SK-N-SH (cell line): ENCODE measurements at regions not wholly inside any gene's neighbourhood (a gene's known extent, or its start where the extent isn't known, plus 50 kb on each side); places are given as distances from the start of the nearest gene placed in this dataset.

Experiments
- CTCF ChIA-PET: fragments of 300-600, 350-600 bp; formaldehyde crosslinking; extraction: SDS; loops from one replicate; lab custom pipeline; 2021; lab: Yijun Ruan, JAX
- POLR2A ChIA-PET: fragments of 350-600 bp; sonication (Branson Sonifier 250); formaldehyde crosslinking; extraction: SDS; loops from one replicate; lab custom pipeline; 2020; ENCODE audit warnings: antibody characterized with exemption, inconsistent platforms; lab: Yijun Ruan, JAX
- DNase-seq: peaks from one replicate; pipeline ENCODE4 v3.0.0; 2012
- H2AFZ ChIP-seq: fragments of 200-600 bp; sonication (generic); 2 replicates; pipeline ENCODE4 v1.8.1; 2016; ENCODE audit warnings: antibody characterized with exemption, mild to moderate bottlenecking, low read depth
- H3F3A ChIP-seq: fragments of 200-600 bp; sonication (generic); replicated peaks from 2 replicates; pipeline ENCODE3; 2016; ENCODE audit warnings: antibody characterized with exemption, mild to moderate bottlenecking; ENCODE audit not compliant: insufficient read depth
- H3K27ac ChIP-seq, 2 experiments: fragments of 200-500 bp in 1 of 2; fragments of 200-600 bp in 1 of 2; sonication (Bioruptor generic) in 1 of 2; sonication (generic), shearing (Covaris generic) in 1 of 2; 2 replicates each; pipeline versions ENCODE4 v1.5.1 to v1.6.1; 2014 to 2016; ENCODE audit warnings: low read depth in 2 of 2, inconsistent platforms in 1 of 2, low read length in 1 of 2, mild to moderate bottlenecking in 1 of 2, mixed read lengths in 1 of 2
- H3K27me3 ChIP-seq: fragments of 200-600 bp; sonication (generic), shearing (Covaris generic); 2 replicates; pipeline ENCODE4 v1.6.1; 2016; ENCODE audit warnings: mixed run types; ENCODE audit not compliant: insufficient read depth
- H3K36me3 ChIP-seq, 2 experiments: fragments of 200-500 bp in 1 of 2; fragments of 200-600 bp in 1 of 2; sonication (Bioruptor generic) in 1 of 2; sonication (generic) in 1 of 2; replicated peaks in 1 of 2; 2 replicates each; pipeline versions ENCODE3 to v1.5.1; 2014 to 2016; ENCODE audit warnings: low read length in 1 of 2, mild to moderate bottlenecking in 1 of 2; ENCODE audit not compliant: insufficient read depth in 2 of 2, control insufficient read depth in 1 of 2
- H3K4me1 ChIP-seq, 2 experiments: fragments of 200-500 bp in 1 of 2; fragments of 200-600 bp in 1 of 2; sonication (Bioruptor generic) in 1 of 2; sonication (generic), shearing (Covaris generic) in 1 of 2; 2 replicates each; pipeline versions ENCODE4 v1.5.1 to v1.6.1; 2014 to 2016; ENCODE audit warnings: low read depth in 1 of 2, low read length in 1 of 2, mixed run types in 1 of 2; ENCODE audit not compliant: insufficient read depth in 2 of 2, control insufficient read depth in 1 of 2
- H3K4me2 ChIP-seq: fragments of 200-600 bp; sonication (generic), shearing (Covaris generic); 2 replicates; pipeline ENCODE4 v1.6.1; 2017; ENCODE audit warnings: mixed run types
- H3K4me3 ChIP-seq, 2 experiments: fragments of 200-500 bp in 1 of 2; fragments of 200-600 bp in 1 of 2; sonication (Bioruptor generic) in 1 of 2; sonication (generic), shearing (Covaris generic) in 1 of 2; 2 replicates each; pipeline versions ENCODE4 v1.5.1 to v1.8.1; 2014 to 2016; ENCODE audit warnings: low read depth in 2 of 2, inconsistent platforms in 1 of 2, low read length in 1 of 2, mild to moderate bottlenecking in 1 of 2, mixed read lengths in 1 of 2, moderate library complexity in 1 of 2
- H3K79me2 ChIP-seq: fragments of 200-600 bp; sonication (generic); 2 replicates; pipeline ENCODE4 v1.8.1; 2017; ENCODE audit warnings: mild to moderate bottlenecking; ENCODE audit not compliant: insufficient read depth
- H3K9ac ChIP-seq: fragments of 200-600 bp; sonication (generic); 2 replicates; pipeline ENCODE4 v1.6.1; 2017; ENCODE audit warnings: mixed run types
- H3K9me2 ChIP-seq: fragments of 200-600 bp; sonication (generic); 2 replicates; pipeline ENCODE4 v1.6.1; 2017; ENCODE audit warnings: mixed run types
- H3K9me3 ChIP-seq: fragments of 200-600 bp; sonication (generic); 2 replicates; pipeline ENCODE4 v1.6.1; 2017; ENCODE audit warnings: mixed run types, mild to moderate bottlenecking, moderate library complexity
- H4K20me1 ChIP-seq: fragments of 200-600 bp; sonication (generic); 2 replicates; pipeline ENCODE4 v1.6.1; 2017; ENCODE audit warnings: mild to moderate bottlenecking, mixed run types; ENCODE audit not compliant: insufficient read depth
- EP300 ChIP-seq, 2 experiments: IDR thresholded peaks; 2 replicates each; pipeline versions ENCODE4 v1.4.0 to v1.6.1; 2012; ENCODE audit warnings: borderline replicate concordance in 1 of 2, low read depth in 1 of 2, low read length in 1 of 2
- GABPA ChIP-seq: IDR thresholded peaks from 2 replicates; pipeline ENCODE4 v1.4.0; 2012; ENCODE audit warnings: low read depth, mild to moderate bottlenecking
- NFIC ChIP-seq: IDR thresholded peaks from 2 replicates; pipeline ENCODE4 v1.4.0; 2012; ENCODE audit warnings: borderline replicate concordance
- PBX3 ChIP-seq: IDR thresholded peaks from 2 replicates; pipeline ENCODE4; 2012
- POLR2AphosphoS5 ChIP-seq: IDR thresholded peaks from 2 replicates; pipeline ENCODE4 v1.6.1; 2012; ENCODE audit warnings: low read depth, low read length
- RAD21 ChIP-seq: IDR thresholded peaks from 2 replicates; pipeline ENCODE4 v1.6.1; 2012; ENCODE audit warnings: mild to moderate bottlenecking, low read length
- RCOR1 ChIP-seq: fragments of 150-350 bp; IDR thresholded peaks from 2 replicates; pipeline ENCODE4 v1.6.1; 2017; ENCODE audit warnings: antibody characterized with exemption, low read length
- RXRA ChIP-seq: IDR thresholded peaks from 2 replicates; pipeline ENCODE4 v1.4.0; 2012; ENCODE audit warnings: low read depth, mild to moderate bottlenecking, borderline replicate concordance
- SMC3 ChIP-seq: IDR thresholded peaks from 2 replicates; pipeline ENCODE4 v1.6.1; 2012; ENCODE audit warnings: low read depth, low read length, improper control_type of control experiment
- TAF1 ChIP-seq: IDR thresholded peaks from 2 replicates; pipeline ENCODE4 v1.6.1; 2012; ENCODE audit warnings: low read depth, mild to moderate bottlenecking, low read length, moderate library complexity, borderline replicate concordance
- TCF12 ChIP-seq: IDR thresholded peaks from 2 replicates; pipeline ENCODE4 v1.4.0; 2012
- TEAD4 ChIP-seq: IDR thresholded peaks from 2 replicates; pipeline ENCODE4 v1.4.0; 2012; ENCODE audit warnings: mild to moderate bottlenecking, borderline replicate concordance; ENCODE audit not compliant: insufficient read depth
- USF2 ChIP-seq: fragments of 150-350 bp; IDR thresholded peaks from 2 replicates; pipeline ENCODE4 v1.6.1; 2017; ENCODE audit warnings: antibody characterized with exemption, low read length, low read depth, borderline replicate concordance
- WGBS: methylation state at CpG from one replicate; pipeline ENCODE4 v1.1.6; 2017; ENCODE audit warnings: low lambda C conversion rate; 5-methylcytosine and 5-hydroxymethylcytosine counted together
- TF ChIP-seq, protein P1 (sequence below): fragments of 150-350 bp; IDR thresholded peaks from 2 replicates; pipeline ENCODE4 v1.6.1; 2016; ENCODE audit warnings: mild to moderate bottlenecking, low read depth, low read length
- TF ChIP-seq, protein P2 (sequence below): IDR thresholded peaks from 2 replicates; pipeline ENCODE4 v1.4.0; 2012; ENCODE audit warnings: low read depth

GRCh38 chr2:83595926-83596325, 863.2 kb downstream of the SUCLG1 start:
- no peak overlapping the region for H2AFZ ChIP-seq

DNA sequence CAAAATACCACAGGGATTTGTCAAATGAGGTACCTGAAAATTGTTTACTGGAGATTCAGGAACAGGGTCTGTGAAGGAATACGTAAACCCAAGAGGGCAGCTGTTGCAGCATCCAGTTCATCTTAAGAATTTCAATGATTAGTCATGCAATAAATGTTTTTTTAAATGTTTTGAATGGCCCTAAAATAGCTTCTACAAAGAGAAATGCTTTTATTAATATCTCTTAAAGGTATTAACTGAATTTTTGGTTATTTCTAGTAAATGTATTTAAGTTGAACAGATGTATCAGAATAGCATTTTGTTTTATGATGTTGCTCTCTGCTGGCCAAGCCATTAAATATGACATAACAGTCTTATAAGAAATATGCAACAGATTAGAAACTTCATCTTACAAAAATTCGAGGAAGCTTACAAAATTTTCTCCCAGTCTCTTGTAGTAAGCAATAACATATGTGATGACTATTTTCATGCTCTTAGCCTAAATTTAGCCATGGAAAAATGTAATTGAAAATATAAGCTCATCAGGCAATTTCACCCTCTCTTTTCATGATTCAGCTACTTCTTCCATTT, 863.9 kb downstream of the SUCLG1 start:
- 15% methylated on average over 2 of the region's 2 CpGs for WGBS
- Histone ChIP-seq H3K27ac (no peak overlapping the region), H4K20me1 (no peaks in the 10 kb centered on the region), H3F3A (no peaks in the 10 kb centered on the region), H3K4me2 (no peak overlapping the region; the same call in 1 of the 2 replicates), H2AFZ (no peak overlapping the region), H3K27me3 (peaks cover 4% of the 10 kb centered on the region; the same call in 1 of the 2 replicates), H3K9me3 (no peaks in the 10 kb centered on the region), H3K4me1 (no peaks in the 10 kb centered on the region), H3K79me2 (no peaks in the 10 kb centered on the region), H3K36me3 (no peaks in the 10 kb centered on the region), H3K9me2 (no peaks in the 10 kb centered on the region), H3K4me3 (no peak overlapping the region), H3K9ac (no peak overlapping the region)
- ChIA-PET POLR2A (no interaction called here), CTCF (no interaction called here)
- TF ChIP-seq TEAD4 = no peak
- DNase-seq = no peak

More at GRCh38 chr2:83595926-83596325, 863.2 kb downstream of the SUCLG1 start:
- Histone ChIP-seq H3K79me2 (no peaks in the 10 kb centered on the region), H3K9me3 (no peaks in the 10 kb centered on the region), H3K27ac (no peak overlapping the region), H3K9me2 (no peaks in the 10 kb centered on the region), H3K4me2 (no peak overlapping the region), H3K9ac (no peak overlapping the region), H3K4me3 (no peak overlapping the region), H3K4me1 (no peaks in the 10 kb centered on the region), H4K20me1 (no peaks in the 10 kb centered on the region), H3F3A (no peaks in the 10 kb centered on the region), H3K36me3 (no peaks in the 10 kb centered on the region), H3K27me3 (peaks cover 4% of the 10 kb centered on the region; the same call in 1 of the 2 replicates)
- 17% methylated on average over 3 of the region's 3 CpGs for WGBS
- TF ChIP-seq GABPA = no peak
- no peak for TF ChIP-seq RAD21
- TF ChIP-seq, protein P1, sequence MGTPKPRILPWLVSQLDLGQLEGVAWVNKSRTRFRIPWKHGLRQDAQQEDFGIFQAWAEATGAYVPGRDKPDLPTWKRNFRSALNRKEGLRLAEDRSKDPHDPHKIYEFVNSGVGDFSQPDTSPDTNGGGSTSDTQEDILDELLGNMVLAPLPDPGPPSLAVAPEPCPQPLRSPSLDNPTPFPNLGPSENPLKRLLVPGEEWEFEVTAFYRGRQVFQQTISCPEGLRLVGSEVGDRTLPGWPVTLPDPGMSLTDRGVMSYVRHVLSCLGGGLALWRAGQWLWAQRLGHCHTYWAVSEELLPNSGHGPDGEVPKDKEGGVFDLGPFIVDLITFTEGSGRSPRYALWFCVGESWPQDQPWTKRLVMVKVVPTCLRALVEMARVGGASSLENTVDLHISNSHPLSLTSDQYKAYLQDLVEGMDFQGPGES = no peak
- TF ChIP-seq PBX3 = no peak
- no peak for TF ChIP-seq RXRA
- no peak for TF ChIP-seq NFIC
- no peak for TF ChIP-seq TEAD4
- TF ChIP-seq, protein P2, sequence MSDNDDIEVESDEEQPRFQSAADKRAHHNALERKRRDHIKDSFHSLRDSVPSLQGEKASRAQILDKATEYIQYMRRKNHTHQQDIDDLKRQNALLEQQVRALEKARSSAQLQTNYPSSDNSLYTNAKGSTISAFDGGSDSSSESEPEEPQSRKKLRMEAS = no peak
- TF ChIP-seq TCF12 = no peak
- TF ChIP-seq SMC3 = no peak
- TF ChIP-seq EP300 (IDR thresholded peaks at IDR 0.05; ENCODE audit: borderline replicate concordance in 1 of 2, low read depth in 1 of 2, low read length in 1 of 2) = no peak
- no peak for TF ChIP-seq RCOR1
- no peak for TF ChIP-seq USF2
- no peak for TF ChIP-seq POLR2AphosphoS5
- TF ChIP-seq TAF1 = no peak
- CTCF ChIA-PET = no interaction called here
- POLR2A ChIA-PET = no interaction called here
- DNase-seq = no peak
